ENCODE measurements at regions not wholly inside any gene's neighbourhood (a gene's known extent, or its start where the extent isn't known, plus 50 kb on each side); places are given as distances from the start of the nearest gene placed in this dataset.

DNA sequence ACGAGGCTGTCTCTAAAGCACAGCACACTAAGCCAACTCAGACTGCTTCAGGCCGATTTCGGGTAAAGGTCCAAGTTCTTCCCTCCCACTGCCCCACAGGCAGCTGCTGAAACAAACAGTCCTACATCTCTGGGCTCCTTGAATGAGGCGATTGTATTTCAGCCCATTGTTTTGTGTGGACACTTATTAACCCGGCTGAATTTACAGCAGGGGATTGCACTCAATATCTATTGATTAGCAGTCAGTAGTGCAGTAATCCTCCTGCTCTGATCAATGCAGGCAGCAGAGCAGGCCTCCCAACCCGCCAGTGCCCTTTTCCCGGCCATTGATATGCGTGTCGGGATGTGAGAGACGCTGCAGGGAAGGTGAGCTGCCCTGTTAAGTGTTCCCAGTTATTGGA, 330.1 kb downstream of the CMPK2 start:
- no peak for TF ChIP-seq TAF1 (IDR thresholded peaks at IDR 0.05; ENCODE audit: borderline replicate concordance, insufficient read depth, low read length)
- TF ChIP-seq, protein P1, sequence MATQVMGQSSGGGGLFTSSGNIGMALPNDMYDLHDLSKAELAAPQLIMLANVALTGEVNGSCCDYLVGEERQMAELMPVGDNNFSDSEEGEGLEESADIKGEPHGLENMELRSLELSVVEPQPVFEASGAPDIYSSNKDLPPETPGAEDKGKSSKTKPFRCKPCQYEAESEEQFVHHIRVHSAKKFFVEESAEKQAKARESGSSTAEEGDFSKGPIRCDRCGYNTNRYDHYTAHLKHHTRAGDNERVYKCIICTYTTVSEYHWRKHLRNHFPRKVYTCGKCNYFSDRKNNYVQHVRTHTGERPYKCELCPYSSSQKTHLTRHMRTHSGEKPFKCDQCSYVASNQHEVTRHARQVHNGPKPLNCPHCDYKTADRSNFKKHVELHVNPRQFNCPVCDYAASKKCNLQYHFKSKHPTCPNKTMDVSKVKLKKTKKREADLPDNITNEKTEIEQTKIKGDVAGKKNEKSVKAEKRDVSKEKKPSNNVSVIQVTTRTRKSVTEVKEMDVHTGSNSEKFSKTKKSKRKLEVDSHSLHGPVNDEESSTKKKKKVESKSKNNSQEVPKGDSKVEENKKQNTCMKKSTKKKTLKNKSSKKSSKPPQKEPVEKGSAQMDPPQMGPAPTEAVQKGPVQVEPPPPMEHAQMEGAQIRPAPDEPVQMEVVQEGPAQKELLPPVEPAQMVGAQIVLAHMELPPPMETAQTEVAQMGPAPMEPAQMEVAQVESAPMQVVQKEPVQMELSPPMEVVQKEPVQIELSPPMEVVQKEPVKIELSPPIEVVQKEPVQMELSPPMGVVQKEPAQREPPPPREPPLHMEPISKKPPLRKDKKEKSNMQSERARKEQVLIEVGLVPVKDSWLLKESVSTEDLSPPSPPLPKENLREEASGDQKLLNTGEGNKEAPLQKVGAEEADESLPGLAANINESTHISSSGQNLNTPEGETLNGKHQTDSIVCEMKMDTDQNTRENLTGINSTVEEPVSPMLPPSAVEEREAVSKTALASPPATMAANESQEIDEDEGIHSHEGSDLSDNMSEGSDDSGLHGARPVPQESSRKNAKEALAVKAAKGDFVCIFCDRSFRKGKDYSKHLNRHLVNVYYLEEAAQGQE (IDR thresholded peaks at IDR 0.05; ENCODE audit: insufficient read depth in 1 of 2, low read depth in 2 of 2, low read length in 2 of 2), result no peak

Data from PFSK-1 (cell line).